ENCODE measurements at regions not wholly inside any gene's neighbourhood (a gene's known extent, or its start where the extent isn't known, plus 50 kb on each side); places are given as distances from the start of the nearest gene placed in this dataset.

DNA sequence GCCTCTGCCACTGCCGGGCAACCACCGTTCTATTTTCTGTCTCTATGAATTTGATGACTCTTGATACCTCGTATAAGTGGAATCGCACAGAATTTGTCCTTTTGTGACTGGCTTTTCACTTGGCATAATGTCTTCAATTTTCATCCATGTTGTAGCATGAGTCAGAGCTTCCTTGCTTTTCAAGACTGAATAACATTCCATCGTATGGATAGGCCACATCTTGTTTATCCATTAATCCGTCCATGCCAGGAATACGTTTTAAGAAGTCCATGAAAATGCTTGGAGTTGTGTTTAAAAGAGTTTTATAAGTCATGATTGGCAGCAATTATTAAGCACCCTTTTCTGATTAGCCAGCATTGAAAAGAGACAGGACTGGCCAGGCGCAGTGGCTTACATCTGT lies 53.6 kb upstream of the CLDN10 start:
- no peak for DNase-seq (ENCODE audit: low spot score)

DNA sequence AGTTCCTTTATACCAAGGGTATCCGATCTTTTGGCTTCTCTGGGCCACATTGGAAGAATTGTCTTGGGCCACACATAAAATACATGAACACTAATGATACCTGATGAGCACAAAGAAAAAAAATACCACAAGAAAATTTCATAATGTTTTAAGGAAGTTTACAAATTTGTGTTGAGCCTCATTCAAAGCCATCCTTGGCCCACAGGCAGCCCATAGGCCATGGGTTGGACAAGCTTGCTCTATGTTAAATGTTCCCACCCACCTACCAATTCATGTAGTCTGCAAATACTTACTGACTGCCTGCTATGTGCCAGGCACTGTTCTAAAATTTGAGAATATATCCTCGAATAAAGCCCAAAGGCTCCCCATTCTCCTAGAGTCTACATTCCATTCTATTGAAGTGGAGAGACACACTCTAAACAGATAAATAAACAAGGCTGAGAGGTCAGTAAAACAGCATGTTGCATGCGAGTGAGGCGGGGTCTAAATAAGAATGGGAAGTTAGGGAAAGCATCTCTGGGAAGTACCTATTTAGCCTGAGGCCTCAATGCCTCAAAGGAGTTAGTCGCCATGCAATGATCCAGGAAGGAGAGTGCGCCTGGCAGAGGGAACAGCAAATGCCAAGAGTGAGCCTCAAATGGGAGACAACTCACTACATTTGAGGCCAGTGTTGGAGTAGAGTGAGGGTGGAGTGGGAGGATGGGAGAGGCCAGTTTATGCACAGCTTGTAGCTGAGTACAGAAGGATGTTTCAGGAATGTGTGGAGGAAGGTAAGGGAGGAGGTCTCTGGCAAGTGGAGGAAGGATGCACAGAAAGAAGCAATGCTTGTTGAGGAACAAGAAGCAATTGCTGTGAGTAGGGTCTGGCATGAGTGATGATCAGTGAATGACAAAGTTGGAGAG lies 52.5 kb upstream of the CLDN10 start:
- DNase-seq (ENCODE audit: low spot score): no peak

DNA sequence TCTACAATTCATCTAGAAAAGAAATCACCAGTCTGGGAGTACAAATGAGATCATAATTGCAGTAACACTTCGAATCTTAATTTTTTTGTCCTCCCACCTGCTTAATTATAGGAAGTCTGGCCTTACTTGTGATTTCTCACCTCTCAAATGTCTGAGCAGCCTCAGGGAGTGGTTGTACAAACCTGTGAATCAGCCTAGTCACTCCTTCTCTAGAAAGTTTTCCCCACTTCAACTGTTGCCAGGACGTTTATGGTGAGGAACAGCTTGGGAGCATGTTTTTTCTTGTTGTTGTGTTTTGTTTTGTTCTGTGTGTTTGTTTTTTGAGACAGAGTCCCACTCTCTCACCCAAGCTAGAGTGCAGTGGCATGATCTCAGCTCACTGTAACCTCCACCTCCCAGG lies 50.3 kb upstream of the CLDN10 start:
- DNase-seq (ENCODE audit: low spot score): no peak

Measured in hepatic stellate cell (primary cell).